ENCODE measurements at regions not wholly inside any gene's neighbourhood (a gene's known extent, or its start where the extent isn't known, plus 50 kb on each side); places are given as distances from the start of the nearest gene placed in this dataset.

DNA sequence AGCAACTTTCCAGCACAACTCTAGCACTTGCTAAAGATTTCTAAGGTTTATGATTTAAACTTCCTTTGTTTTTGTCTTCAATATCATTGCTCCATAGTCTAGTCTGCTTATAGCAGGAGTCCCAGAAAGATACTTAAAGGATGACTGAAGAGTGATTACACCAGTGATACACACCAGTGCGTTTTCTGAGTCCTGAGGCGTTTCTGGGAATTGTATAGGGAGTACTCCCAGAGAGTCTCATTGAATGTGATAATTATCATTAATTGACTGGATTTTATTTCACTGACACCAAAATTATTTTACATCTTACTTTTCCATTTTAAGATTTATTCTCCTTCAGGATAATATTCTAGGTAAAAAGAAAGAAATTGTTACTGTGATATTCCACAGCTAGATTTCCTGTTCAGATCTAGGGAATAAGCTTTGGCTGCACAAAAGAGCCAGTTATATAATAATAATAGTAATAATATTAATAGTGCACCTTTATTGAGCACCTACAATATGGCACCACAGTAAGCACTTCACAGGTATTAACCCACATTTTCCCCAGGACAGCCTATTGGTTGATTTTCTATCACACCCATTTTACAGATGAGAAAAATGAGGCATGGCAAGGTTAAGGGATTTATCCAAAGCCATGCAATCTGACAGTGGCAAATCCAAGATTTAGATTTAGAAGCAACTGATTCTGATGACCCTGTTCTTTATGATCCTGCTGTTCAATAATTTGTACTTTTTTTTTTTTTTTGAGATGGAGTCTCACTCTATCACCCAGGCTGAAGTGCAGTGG is 62.6 kb downstream of the IRX5 start:
- TF ChIP-seq POLR2AphosphoS5 (IDR thresholded peaks at IDR 0.05; ENCODE audit: insufficient read depth, low read depth, low read length), result no peak
- TF ChIP-seq, protein P1, sequence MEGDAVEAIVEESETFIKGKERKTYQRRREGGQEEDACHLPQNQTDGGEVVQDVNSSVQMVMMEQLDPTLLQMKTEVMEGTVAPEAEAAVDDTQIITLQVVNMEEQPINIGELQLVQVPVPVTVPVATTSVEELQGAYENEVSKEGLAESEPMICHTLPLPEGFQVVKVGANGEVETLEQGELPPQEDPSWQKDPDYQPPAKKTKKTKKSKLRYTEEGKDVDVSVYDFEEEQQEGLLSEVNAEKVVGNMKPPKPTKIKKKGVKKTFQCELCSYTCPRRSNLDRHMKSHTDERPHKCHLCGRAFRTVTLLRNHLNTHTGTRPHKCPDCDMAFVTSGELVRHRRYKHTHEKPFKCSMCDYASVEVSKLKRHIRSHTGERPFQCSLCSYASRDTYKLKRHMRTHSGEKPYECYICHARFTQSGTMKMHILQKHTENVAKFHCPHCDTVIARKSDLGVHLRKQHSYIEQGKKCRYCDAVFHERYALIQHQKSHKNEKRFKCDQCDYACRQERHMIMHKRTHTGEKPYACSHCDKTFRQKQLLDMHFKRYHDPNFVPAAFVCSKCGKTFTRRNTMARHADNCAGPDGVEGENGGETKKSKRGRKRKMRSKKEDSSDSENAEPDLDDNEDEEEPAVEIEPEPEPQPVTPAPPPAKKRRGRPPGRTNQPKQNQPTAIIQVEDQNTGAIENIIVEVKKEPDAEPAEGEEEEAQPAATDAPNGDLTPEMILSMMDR (IDR thresholded peaks at IDR 0.05; ENCODE audit: extremely low read depth in 1 of 2, insufficient read depth in 1 of 2, low read depth in 1 of 2, low read length in 2 of 2), result no peak
- TF ChIP-seq EZH2 (IDR thresholded peaks at IDR 0.05; ENCODE audit: borderline replicate concordance, low read depth, low read length, severe bottlenecking), result no peak
- no peak for TF ChIP-seq POLR2A (IDR thresholded peaks at IDR 0.05; ENCODE audit: low read depth, low read length)
- no peak for TF ChIP-seq FOS (IDR thresholded peaks at IDR 0.05; ENCODE audit: borderline replicate concordance, insufficient read depth, low read length)
- TF ChIP-seq, protein P2, sequence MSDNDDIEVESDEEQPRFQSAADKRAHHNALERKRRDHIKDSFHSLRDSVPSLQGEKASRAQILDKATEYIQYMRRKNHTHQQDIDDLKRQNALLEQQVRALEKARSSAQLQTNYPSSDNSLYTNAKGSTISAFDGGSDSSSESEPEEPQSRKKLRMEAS (IDR thresholded peaks at IDR 0.05; ENCODE audit: insufficient read depth, insufficient read length), result no peak
- TF ChIP-seq JUN (IDR thresholded peaks at IDR 0.05; ENCODE audit: borderline replicate concordance, insufficient read depth, insufficient read length, low read depth), result no peak
- no peak for TF ChIP-seq MYC (IDR thresholded peaks at IDR 0.05; ENCODE audit: low read depth, low read length)

Data from endothelial cell of umbilical vein (primary cell).